ENCODE measurements at regions not wholly inside any gene's neighbourhood (a gene's known extent, or its start where the extent isn't known, plus 50 kb on each side); places are given as distances from the start of the nearest gene placed in this dataset.

DNA sequence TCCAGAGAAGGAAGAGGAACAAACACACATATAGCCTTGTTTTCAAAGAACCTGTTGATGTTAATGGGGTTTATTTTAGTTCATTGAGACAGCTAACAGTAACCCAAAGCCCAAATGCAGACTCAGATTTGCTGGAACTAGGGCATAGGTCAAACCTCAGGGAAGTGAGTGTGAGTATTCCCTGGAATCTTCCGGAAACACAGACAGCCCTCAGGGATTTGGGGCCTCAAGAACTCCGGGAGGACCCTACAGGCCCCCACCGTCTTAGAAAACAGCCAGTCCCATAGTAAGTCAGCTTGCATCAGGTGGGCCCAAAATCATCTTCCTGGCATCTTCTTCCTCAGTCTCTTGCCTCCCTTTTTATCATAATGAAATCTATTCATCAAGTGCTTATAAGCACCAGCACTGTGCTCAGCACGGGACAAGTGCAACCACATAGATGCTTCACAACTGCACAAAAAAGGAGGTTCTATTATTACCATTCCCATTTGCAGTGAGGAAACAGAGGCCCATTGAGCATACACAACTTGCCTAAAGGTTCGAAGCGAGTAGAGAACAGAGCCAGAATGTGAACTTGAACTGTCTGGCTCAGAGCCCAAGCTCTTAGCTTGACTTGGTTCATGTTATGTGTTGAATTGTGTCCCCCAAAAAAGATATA lies 50.2 kb upstream of the BCL11A start:
- no peak for DNase-seq

- no peak for DNase-seq
Observed at GRCh38 chr2:60604486-60605064, 51.1 kb upstream of the BCL11A start.

DNA sequence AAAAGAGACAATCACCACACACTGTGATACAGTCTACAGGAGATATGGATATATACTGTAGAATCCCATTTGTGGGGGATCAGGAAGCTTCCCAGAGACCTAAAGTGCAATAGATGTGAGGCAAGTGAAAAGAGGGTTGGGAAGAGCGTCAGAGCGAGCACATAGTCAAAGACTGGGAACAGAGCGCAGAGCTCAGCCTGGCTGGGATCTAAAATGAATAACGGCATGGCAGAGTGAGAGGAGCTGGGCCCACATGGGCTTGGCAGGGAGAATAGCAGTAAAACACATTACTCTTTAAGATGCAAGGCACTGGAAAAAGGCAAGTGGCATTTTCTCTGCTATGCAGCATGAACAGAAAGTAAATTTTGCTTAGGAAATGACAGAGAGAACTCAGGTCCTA lies 52.4 kb upstream of the BCL11A start:
- DNase-seq = no peak

- DNase-seq = no peak
Observed at GRCh38 chr2:60608679-60609078, 55.2 kb upstream of the BCL11A start.

- DNase-seq = no peak
Observed at GRCh38 chr2:60612033-60612432, 58.6 kb upstream of the BCL11A start.

DNA sequence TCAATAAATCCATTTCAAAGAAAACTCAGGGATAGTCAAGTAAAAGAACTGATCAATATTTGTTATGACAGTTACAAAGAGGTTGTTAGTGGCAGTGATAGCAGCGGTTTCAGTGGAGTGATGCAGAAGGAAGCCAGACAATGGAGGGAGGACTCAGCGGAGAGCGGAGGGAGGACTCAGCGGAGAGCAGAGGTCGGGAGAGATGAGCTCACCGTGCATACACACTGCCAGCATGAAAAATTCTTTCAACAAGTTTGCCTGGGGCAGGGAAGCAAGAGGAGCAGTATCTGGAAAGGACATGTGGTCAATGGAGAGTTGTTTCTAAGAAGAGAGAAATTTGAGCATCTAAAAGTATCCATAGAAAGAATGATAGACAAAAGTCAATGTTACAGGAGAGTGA lies 60.9 kb upstream of the BCL11A start:
- DNase-seq = no peak

DNA sequence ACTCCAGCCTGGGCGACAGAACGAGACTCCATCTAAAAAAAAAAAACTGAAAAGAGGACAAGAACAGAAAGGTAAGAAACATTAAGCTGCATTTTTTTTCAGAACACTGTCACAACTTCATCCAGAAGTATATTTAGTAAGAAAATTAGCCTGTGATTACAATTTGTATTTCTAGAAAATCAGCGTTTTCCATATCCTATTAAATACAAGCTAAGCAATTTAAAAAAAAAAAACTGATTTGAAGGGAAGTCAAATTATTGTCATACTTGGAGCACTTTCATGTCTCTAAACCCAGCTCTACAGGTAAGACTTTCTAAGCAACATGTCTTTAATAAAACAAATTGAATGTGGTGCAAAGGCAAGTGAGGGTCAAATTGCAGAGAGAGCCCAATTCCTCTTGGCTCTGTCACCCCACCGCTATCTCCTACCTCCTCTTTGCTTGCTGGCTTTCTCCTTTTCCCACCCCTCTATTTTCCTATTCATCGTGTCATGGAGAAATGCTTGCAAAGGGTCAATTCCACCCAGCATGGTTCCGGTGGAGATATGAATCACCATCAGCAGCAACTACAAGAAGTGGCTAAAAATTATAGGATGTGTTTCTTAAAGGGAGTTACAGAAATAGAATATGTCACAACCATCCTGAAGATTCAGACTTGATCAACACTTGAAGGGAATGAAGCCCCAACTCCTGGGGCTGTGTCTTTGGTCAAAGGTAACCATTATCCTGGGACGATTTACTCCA lies 68.4 kb upstream of the BCL11A start:
- no peak for DNase-seq

GRCh38 chr2:60623040-60623439 lies 69.6 kb upstream of the BCL11A start:
- no peak for DNase-seq

- DNase-seq = no peak
Observed at GRCh38 chr2:60627412-60627811, 74.0 kb upstream of the BCL11A start.

DNA sequence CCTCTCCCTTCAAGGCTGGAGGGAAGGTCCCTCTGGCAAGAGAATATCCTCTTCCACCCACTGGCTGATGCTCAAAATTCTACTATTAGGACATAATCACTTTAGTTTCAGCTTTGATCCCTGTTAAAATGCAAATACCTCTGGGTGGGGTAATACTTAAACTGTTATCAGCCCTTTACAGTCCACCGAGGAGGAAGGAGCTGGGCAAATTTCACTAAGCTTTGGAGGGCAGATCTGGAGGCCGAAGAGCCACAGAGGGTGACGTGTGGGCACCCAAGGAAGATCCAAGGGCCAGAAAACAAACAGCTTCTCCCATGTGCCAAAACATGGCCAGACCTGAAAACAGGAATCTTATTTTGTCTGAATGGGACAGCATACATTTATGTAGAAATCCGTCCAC lies 74.6 kb upstream of the BCL11A start:
- DNase-seq = no peak

- DNase-seq = no peak
Observed at GRCh38 chr2:60628615-60629304, 75.3 kb upstream of the BCL11A start.

- no peak for DNase-seq
Observed at GRCh38 chr2:60629305-60629662, 75.8 kb upstream of the BCL11A start.

- DNase-seq = no peak
Observed at GRCh38 chr2:60629801-60630385, 76.4 kb upstream of the BCL11A start.

- no peak for DNase-seq
Observed at GRCh38 chr2:60633615-60634014, 80.2 kb upstream of the BCL11A start.

DNA sequence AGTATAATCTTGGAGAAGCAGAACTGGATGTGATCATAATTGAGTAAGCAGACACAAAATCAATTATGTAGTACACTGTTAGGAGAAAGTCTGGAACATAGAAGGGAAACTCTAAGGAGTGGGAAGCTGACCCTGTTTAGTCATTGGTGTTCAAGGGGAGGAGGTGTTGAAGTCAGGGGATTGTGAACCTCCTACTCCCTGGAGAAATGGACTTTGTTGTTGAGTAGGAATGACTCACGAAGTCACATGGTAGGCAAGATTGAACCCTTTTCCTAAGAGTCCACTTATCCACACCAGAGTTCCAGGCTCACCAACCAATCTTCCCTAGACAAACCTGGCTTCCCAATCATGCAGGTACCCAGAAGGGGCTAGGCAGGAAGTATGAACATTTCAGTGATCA lies 81.0 kb upstream of the BCL11A start:
- no peak for DNase-seq

GRCh38 chr2:60641811-60642788 lies 88.6 kb upstream of the BCL11A start:
- peak; percentile 5 for DNase-seq

DNA sequence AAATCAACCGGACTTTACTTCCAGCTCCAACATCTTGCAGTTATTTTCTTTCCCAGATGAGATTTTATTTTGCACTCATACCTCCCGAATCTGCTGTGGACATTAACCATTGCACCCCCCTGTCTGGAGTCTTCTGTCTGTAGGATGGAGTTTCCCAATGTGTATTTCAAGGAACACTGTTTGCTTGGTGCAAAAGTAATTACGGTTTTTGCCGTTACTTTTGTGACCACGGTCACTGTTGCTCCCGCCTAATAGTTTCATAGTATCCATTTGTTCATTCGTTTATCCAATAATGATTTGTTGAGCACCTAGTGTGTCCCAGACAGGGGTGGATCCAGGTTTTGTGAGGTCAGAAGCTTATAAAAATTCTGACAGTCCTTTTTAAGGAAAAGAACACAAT lies 90.3 kb upstream of the BCL11A start:
- no peak for DNase-seq

DNA sequence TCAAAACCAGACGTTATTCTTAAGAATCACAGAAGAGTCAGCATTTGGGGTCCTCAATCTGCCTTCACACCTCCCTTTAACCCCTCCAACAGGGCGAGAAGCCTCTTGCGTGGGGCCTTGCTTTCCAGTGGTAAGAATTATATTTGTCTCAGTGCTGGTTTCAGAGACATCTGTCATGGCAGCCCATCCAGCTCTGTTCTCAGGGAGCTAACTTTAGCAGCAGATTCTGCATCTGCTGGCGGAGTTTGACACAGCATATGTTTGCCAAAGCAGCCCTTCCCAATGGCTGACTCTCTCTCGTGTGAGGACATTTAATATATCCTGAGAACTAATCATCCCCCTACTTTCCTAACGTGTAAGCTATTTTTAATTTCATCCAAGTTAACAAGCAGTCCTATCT lies 91.5 kb upstream of the BCL11A start:
- no peak for DNase-seq

DNA sequence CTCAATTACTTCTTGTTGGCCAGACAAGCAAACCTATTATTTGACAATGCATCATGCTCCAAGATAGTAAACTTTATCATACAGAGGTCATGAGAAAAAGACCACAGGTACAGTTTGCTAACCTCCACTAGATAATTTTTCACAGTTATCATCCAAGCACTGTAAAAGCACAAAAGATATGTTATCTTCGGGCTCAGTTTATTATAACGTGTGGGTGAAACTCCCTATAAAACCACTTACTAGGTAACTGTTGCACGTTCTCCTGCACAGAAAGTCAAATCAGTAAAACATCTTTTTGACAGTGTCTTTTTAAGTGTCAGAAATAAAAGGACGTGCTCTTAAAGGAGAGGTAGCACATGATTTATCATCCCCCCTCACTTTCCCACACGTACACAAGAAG lies 94.7 kb upstream of the BCL11A start:
- no peak for DNase-seq

- DNase-seq = no peak
Observed at GRCh38 chr2:60649721-60650120, 96.3 kb upstream of the BCL11A start.

DNA sequence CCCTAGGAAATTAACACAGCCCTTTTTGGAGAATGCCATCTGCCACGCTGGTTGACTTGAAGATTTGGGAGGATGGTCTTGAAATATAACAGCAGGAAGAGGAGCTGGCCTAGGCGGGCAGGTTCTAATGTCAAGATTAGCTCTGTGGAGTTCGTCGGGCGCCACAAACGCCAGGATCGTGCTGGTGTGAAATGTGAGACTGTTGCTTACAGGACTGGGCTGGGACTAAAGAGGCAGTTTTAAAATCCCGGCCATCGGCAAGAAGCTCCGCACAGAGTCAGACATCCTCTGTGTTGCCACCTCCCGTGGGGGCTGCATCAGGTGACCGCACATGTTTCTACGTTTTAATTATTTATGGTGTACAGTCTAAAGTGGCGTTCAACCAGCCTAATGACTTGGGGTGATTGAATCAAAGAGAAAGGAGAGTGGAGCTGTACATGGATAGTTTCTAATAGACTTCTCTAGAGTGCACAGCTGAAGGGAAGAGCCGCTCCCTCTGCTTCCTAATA lies 99.4 kb upstream of the BCL11A start:
- no peak for DNase-seq

GRCh38 chr2:60657673-60658072 lies 98.4 kb upstream of the PAPOLG start:
- no peak for DNase-seq

Data from stimulated activated CD4-positive, alpha-beta T cell treated with anti-CD3 and anti-CD28 coated beads, Interleukin-12 subunit alpha, Interleukin-12 subunit beta, amount 100 ng/mL, for 4 hours (primary cell).